Cardiac muscle cell (in vitro differentiated cells and primary cell): ENCODE measurements at regions not wholly inside any gene's neighbourhood (a gene's known extent, or its start where the extent isn't known, plus 50 kb on each side); places are given as distances from the start of the nearest gene placed in this dataset.
"Not testable (repeated sequence)": the region's sequence is repeated elsewhere in the genome, so short reads cannot be mapped to it uniquely, and the experiment has no call there.

ENCODE experiments used
- DNase-seq, 2 donors: peaks; one replicate each; pipeline versions ENCODE4 v3.0.0 to v3.0.0-alpha.2; 2010 to 2017; ENCODE audit warnings: low read depth in 1 of 2, low spot score in 1 of 2
- H3K27ac ChIP-seq: fragments of 200-600 bp; sonication (generic); 2 replicates; pipeline ENCODE4 v1.5.1; 2016
- H3K27me3 ChIP-seq: fragments of 200-600 bp; sonication (generic); 2 replicates; pipeline ENCODE4 v1.6.0; 2016; ENCODE audit warnings: control low read depth
- H3K36me3 ChIP-seq: fragments of 200-600 bp; sonication (generic); 2 replicates; pipeline ENCODE4 v1.5.1; 2016; ENCODE audit warnings: control low read depth
- H3K4me1 ChIP-seq: fragments of 200-600 bp; sonication (generic); 2 replicates; pipeline ENCODE4 v1.8.1; 2017; ENCODE audit warnings: low read depth, mild to moderate bottlenecking, mixed run types
- H3K4me3 ChIP-seq: fragments of 200-600 bp; sonication (generic); 2 replicates; pipeline ENCODE4 v1.5.1; 2016; ENCODE audit warnings: mild to moderate bottlenecking
- H3K9me3 ChIP-seq: fragments of 200-600 bp; sonication (generic); 2 replicates; pipeline ENCODE4 v1.5.1; 2017; ENCODE audit warnings: low read depth, mild to moderate bottlenecking, control low read depth
- TF ChIP-seq, protein P1 (sequence below): IDR thresholded peaks from 2 replicates; pipeline ENCODE4 v1.5.1; 2012; ENCODE audit warnings: low read depth, mild to moderate bottlenecking, low read length

DNA sequence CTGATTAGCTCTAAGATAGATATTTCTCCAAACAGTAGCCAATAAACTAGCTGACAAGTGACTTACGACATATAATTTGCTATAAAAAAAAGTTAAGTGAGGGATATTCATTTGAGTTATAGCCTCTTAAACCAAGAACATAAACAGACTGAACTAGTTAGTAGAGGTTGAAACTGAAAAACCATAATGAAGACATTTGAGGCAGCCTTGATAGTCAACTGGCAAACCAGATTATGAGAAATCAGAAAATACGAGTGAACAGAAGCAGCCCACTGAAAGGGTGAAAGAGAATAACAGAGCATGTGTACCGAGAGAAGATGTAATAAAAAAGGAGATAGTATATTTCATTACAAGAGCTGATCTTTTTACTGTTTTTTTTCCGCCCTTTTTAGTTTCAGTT, 698.1 kb upstream of the SETBP1 start:
- Histone ChIP-seq H3K27me3 (no peaks in the 10 kb centered on the region), H3K4me1 (no peaks in the 10 kb centered on the region), H3K9me3 (no peaks in the 10 kb centered on the region), H3K36me3 (no peaks in the 10 kb centered on the region), H3K27ac (no peak overlapping the region), H3K4me3 (no peak overlapping the region)
- TF ChIP-seq, protein P1, sequence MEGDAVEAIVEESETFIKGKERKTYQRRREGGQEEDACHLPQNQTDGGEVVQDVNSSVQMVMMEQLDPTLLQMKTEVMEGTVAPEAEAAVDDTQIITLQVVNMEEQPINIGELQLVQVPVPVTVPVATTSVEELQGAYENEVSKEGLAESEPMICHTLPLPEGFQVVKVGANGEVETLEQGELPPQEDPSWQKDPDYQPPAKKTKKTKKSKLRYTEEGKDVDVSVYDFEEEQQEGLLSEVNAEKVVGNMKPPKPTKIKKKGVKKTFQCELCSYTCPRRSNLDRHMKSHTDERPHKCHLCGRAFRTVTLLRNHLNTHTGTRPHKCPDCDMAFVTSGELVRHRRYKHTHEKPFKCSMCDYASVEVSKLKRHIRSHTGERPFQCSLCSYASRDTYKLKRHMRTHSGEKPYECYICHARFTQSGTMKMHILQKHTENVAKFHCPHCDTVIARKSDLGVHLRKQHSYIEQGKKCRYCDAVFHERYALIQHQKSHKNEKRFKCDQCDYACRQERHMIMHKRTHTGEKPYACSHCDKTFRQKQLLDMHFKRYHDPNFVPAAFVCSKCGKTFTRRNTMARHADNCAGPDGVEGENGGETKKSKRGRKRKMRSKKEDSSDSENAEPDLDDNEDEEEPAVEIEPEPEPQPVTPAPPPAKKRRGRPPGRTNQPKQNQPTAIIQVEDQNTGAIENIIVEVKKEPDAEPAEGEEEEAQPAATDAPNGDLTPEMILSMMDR = no peak
- DNase-seq = no peak

DNA sequence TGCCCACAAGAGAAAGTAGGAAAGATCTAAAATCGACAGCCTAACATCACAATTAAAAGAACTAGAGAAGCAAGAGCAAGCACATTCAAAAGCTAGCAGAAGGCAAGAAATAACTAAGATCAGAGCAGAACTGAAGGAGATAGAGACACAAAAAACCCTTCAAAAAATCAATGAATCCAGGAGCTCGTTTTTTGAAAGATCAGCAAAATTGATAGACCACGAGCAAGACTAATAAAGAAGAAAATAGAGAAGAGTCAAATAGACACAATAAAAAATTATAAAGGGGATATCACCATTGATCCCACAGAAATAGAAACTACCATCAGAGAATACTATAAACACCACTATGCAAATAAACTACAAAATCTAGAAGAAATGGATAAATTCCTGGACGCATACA, 693.6 kb upstream of the SETBP1 start:
- not testable (repeated sequence) for H3K4me1 ChIP-seq, DNase-seq, H3K36me3 ChIP-seq, H3K27ac ChIP-seq, H3K4me3 ChIP-seq, H3K9me3 ChIP-seq, H3K27me3 ChIP-seq

DNA sequence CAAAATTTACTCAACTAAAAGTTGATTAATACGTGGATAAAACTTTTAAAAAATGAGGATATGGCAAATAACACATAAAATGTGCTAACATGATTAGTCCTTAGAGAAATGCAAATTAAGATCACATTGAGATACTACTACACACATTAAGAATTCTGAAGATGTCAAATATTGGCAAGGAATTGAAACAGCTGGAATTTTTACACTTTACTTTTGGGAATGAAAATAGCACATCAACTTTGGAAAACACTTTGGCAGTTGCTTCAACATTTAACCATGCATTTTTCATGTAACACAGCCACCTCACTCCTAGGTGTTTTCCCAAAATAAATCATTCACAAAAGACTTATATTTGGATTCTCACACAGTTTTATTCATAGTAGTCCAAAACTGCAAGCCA, 687.9 kb upstream of the SETBP1 start:
- H3K4me1 ChIP-seq = no peaks in the 10 kb centered on the region
- DNase-seq = no peak
- no peaks in the 10 kb centered on the region for H3K27me3 ChIP-seq
- no peaks in the 10 kb centered on the region for H3K9me3 ChIP-seq
- no peak overlapping the region for H3K4me3 ChIP-seq
- no peak overlapping the region for H3K27ac ChIP-seq
- TF ChIP-seq, protein P1 = no peak
- H3K36me3 ChIP-seq = no peaks in the 10 kb centered on the region

DNA sequence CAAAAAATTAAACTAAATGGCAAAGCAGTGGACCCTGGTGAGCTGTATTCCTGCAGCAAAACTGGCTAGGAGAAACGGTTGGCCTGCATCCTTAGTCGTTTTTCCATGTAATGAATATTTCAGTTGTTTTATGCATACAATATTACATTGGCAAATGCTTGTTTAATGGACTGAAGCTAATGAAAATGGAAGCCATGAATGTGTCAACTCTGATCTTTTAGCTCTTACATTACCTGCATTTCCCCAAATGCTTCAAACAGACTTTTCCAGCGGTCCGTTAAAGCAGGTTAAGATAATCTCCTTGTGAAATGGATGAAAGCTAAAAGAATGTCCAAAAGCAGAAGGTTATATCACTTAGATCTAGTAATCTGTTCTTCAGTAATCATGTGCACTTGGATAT, 686.3 kb upstream of the SETBP1 start:
- TF ChIP-seq, protein P1 = no peak
- Histone ChIP-seq H3K4me1 (no peaks in the 10 kb centered on the region), H3K9me3 (no peaks in the 10 kb centered on the region), H3K4me3 (no peak overlapping the region), H3K27me3 (no peaks in the 10 kb centered on the region), H3K36me3 (no peaks in the 10 kb centered on the region), H3K27ac (no peak overlapping the region)
- no peak for DNase-seq

DNA sequence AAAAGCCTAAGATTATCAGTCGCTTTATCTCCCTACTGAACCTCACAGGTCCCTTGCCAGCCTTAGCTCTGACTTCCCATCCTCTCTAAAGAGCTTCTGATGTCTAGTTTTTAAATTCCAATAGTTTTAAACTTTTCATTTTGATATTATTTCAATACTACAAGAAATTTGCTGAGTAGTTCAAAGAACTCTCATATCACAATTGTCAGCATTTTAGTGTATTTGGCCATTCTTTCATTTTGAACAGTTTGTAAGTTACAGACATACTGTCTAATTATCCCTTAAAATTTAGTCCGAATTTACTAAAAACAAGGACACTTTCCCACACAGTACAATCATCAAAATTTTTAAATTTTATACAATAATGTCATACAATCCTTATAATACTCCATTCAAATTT, 666.8 kb upstream of the SETBP1 start:
- Histone ChIP-seq H3K27me3 (no peaks in the 10 kb centered on the region), H3K9me3 (no peaks in the 10 kb centered on the region), H3K4me3 (no peak overlapping the region), H3K4me1 (no peaks in the 10 kb centered on the region), H3K27ac (no peak overlapping the region), H3K36me3 (no peaks in the 10 kb centered on the region)
- DNase-seq = no peak
- TF ChIP-seq, protein P1 = no peak

DNA sequence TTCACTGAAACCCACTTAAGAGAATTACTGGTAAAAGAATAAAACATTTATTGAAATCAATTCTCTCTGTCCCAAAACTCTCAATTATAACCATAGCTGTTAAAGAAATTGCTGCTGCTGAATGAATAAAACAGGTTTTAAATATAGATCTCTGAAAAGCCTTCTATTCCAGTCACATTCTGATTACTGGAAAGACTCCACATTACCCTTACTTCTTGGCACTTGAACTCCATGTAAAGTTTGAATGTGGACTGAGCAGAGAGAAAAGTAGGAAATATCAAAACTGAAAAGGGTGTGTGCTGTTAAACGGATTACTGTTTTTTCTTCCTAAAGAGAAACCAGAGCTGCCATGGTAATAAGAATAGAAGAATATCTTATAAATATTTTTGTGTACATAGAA, 655.3 kb upstream of the SETBP1 start:
- Histone ChIP-seq H3K36me3 (no peaks in the 10 kb centered on the region), H3K27me3 (no peaks in the 10 kb centered on the region), H3K27ac (no peak overlapping the region), H3K9me3 (no peaks in the 10 kb centered on the region), H3K4me1 (no peaks in the 10 kb centered on the region), H3K4me3 (no peak overlapping the region)
- TF ChIP-seq, protein P1 = no peak
- no peak for DNase-seq
